K562 (cell line): ENCODE measurements at regions not wholly inside any gene's neighbourhood (a gene's known extent, or its start where the extent isn't known, plus 50 kb on each side); places are given as distances from the start of the nearest gene placed in this dataset.
"Not testable (repeated sequence)": the region's sequence is repeated elsewhere in the genome, so short reads cannot be mapped to it uniquely, and the experiment has no call there.

ENCODE experiments used
- ATAC-seq: fragments of 200-7000 bp; cut with Tn5 transposase; 3 replicates; pipeline ENCODE4 v1.9.1; 2020; ENCODE audit warnings: moderate library complexity
- BruUV-seq: library from RNA; stranded (reverse); fragments of 400-500 nt; replicated peaks from 2 replicates; lab custom pipeline; 2021; lab: Mats Ljungman, UMichigan
- CTCF ChIA-PET: fragments of 300-600 bp; formaldehyde crosslinking; extraction: SDS; loops from one replicate; lab custom pipeline; 2021; ENCODE audit warnings: low intra/inter-chr PET ratio; lab: Yijun Ruan, JAX
- POLR2A ChIA-PET: fragments of 300-600, 350-650 bp; sonication (Branson Sonifier 250); formaldehyde crosslinking; extraction: SDS; loops from one replicate; lab custom pipeline; 2021; ENCODE audit warnings: antibody characterized with exemption, inconsistent platforms; lab: Yijun Ruan, JAX
- DNase-seq, 4 experiments: peaks; one replicate each; pipeline versions ENCODE4 v3.0.0 to v3.0.0-alpha.2; 2011 to 2018; ENCODE audit warnings: low spot score in 3 of 4, mixed read lengths in 3 of 4; ENCODE audit errors: extremely low read depth in 1 of 4
- FAIRE-seq: peaks from 2 replicates; lab custom pipeline; 2011; peaks lifted over from hg19 to GRCh38; lab: Jason Lieb, UNC
- H2AFZ ChIP-seq: 2 replicates; pipeline ENCODE4 v1.6.0; 2011; ENCODE audit warnings: low read depth, low read length, control low read depth, inconsistent platforms
- H3K27ac ChIP-seq: fragments of 200-600 bp; 3 replicates; pipeline ENCODE4 v1.8.0; 2011; ENCODE audit warnings: low read depth, mild to moderate bottlenecking, control low read depth, inconsistent platforms, low read length, moderate library complexity, mixed read lengths; ENCODE audit errors: extremely low read depth
- H3K27me3 ChIP-seq, 2 experiments: fragments of 300-600 bp in 1 of 2; 2 replicates in 1 of 2; 3 replicates in 1 of 2; pipeline versions ENCODE4 v1.6.0 to v1.8.0; 2011; ENCODE audit warnings: inconsistent platforms in 2 of 2, low read length in 2 of 2, mild to moderate bottlenecking in 1 of 2, mixed read lengths in 1 of 2, moderate library complexity in 1 of 2; ENCODE audit not compliant: control insufficient read depth in 2 of 2, insufficient read depth in 2 of 2
- H3K36me3 ChIP-seq: fragments of 300-600 bp; 3 replicates; pipeline ENCODE4 v1.8.0; 2011; ENCODE audit warnings: mild to moderate bottlenecking, low read length, inconsistent platforms; ENCODE audit not compliant: control insufficient read depth, insufficient read depth
- H3K4me1 ChIP-seq, 2 experiments: fragments of 200-600 bp in 1 of 2; replicated peaks in 1 of 2; 2 replicates in 1 of 2; 3 replicates in 1 of 2; pipeline versions ENCODE4 v1.5.1 to v1.8.0; 2011; ENCODE audit warnings: inconsistent platforms in 2 of 2, low read length in 2 of 2, mild to moderate bottlenecking in 1 of 2, mixed read lengths in 1 of 2, moderate library complexity in 1 of 2; ENCODE audit not compliant: control insufficient read depth in 2 of 2, insufficient read depth in 2 of 2
- H3K4me2 ChIP-seq: 2 replicates; pipeline ENCODE4 v1.6.1; 2011; ENCODE audit warnings: low read length, control low read depth, inconsistent platforms, mixed read lengths; ENCODE audit not compliant: insufficient read depth
- H3K4me3 ChIP-seq: fragments of 200-600 bp; sonication (generic), shearing (Covaris generic); 2 replicates; pipeline ENCODE4 v1.5.1; 2016; ENCODE audit warnings: control low read depth, inconsistent platforms
- H3K79me2 ChIP-seq: fragments of 200-600 bp; 3 replicates; pipeline ENCODE4 v1.8.0; 2011; ENCODE audit warnings: low read length, inconsistent platforms; ENCODE audit not compliant: control insufficient read depth, insufficient read depth
- H3K9ac ChIP-seq, 2 experiments: 2 replicates each; pipeline versions ENCODE4 v1.6.0 to v1.6.1; 2011; ENCODE audit warnings: low read depth in 2 of 2, low read length in 2 of 2, control low read depth in 1 of 2, inconsistent platforms in 1 of 2, mild to moderate bottlenecking in 1 of 2, mixed read lengths in 1 of 2; ENCODE audit not compliant: insufficient read depth in 1 of 2
- H3K9me1 ChIP-seq: one replicate; pipeline ENCODE4 v1.6.0; 2011; ENCODE audit warnings: inconsistent platforms, mild to moderate bottlenecking, low read length, moderate library complexity; ENCODE audit not compliant: control insufficient read depth, insufficient read depth
- H3K9me3 ChIP-seq: replicated peaks from 2 replicates; pipeline ENCODE4 v1.5.1; 2011; ENCODE audit warnings: low read depth, low read length, inconsistent platforms; ENCODE audit not compliant: control insufficient read depth, insufficient read depth
- H4K20me1 ChIP-seq: replicated peaks from 2 replicates; pipeline ENCODE4 v1.6.1; 2011; ENCODE audit warnings: low read length, inconsistent platforms, mixed read lengths; ENCODE audit not compliant: control insufficient read depth, insufficient read depth
- WGBS: fragments of 100-300 bp; shearing (Covaris generic); methylation state at CpG from one replicate; pipeline ENCODE4 v1.1.6; 2016; ENCODE audit warnings: low coverage, mixed read lengths; ENCODE audit not compliant: insufficient coverage; ENCODE audit errors: missing lambda C conversion rate; 5-methylcytosine and 5-hydroxymethylcytosine counted together
- in situ Hi-C: fragments of 300-500 bp; cut with MboI; formaldehyde crosslinking; loops from 4 replicates; pipeline ENCODE4 v1.15.0; 2018; ENCODE audit warnings: inconsistent platforms, mixed read lengths
- intact Hi-C: fragments of 100-400 bp; cut with micrococcal nuclease; formaldehyde crosslinking; loops from 2 replicates; pipeline ENCODE4 v1.14.2; 2022

GRCh38 chr13:52303098-52303497 lies 102.9 kb downstream of the THSD1 start:
- H3K36me3 ChIP-seq, H3K4me1 ChIP-seq, POLR2A ChIA-PET, H3K79me2 ChIP-seq, H3K27ac ChIP-seq, FAIRE-seq, intact Hi-C loops, H3K4me3 ChIP-seq, H4K20me1 ChIP-seq, CTCF ChIA-PET, H2AFZ ChIP-seq, H3K4me2 ChIP-seq, ATAC-seq, DNase-seq, H3K9me1 ChIP-seq, H3K9me3 ChIP-seq, H3K27me3 ChIP-seq, H3K9ac ChIP-seq, BruUV-seq: not testable (repeated sequence)
- in situ Hi-C loops, result loop anchor here (5.0 kb wide), 1 partner anchor 204 kb away; no protein-coding TSS in a partner anchor
- 63% methylated on average over 1 of the region's 1 CpG for WGBS

- DNase-seq, CTCF ChIA-PET, intact Hi-C loops, BruUV-seq, H4K20me1 ChIP-seq, POLR2A ChIA-PET, H2AFZ ChIP-seq, H3K9me3 ChIP-seq, H3K27ac ChIP-seq, H3K4me3 ChIP-seq, H3K9ac ChIP-seq, FAIRE-seq, H3K4me2 ChIP-seq, H3K36me3 ChIP-seq, H3K4me1 ChIP-seq, H3K27me3 ChIP-seq, H3K9me1 ChIP-seq, H3K79me2 ChIP-seq, ATAC-seq: not testable (repeated sequence)
- in situ Hi-C loops, result loop anchor here (5.0 kb wide), 1 partner anchor 205 kb away; no protein-coding TSS in a partner anchor
- no CpG with 5 or more reads among the region's 6 CpGs for WGBS
Observed at GRCh38 chr13:52302688-52303087, 103.3 kb downstream of the THSD1 start.

GRCh38 chr13:52301810-52302400 lies 104.1 kb downstream of the THSD1 start:
- H3K4me3 ChIP-seq, H3K4me1 ChIP-seq, H3K9me1 ChIP-seq, H2AFZ ChIP-seq, H3K4me2 ChIP-seq, H3K9me3 ChIP-seq, CTCF ChIA-PET, H3K79me2 ChIP-seq, H3K27me3 ChIP-seq, ATAC-seq, H4K20me1 ChIP-seq, FAIRE-seq, H3K27ac ChIP-seq, H3K36me3 ChIP-seq, H3K9ac ChIP-seq, BruUV-seq, POLR2A ChIA-PET, intact Hi-C loops, DNase-seq: not testable (repeated sequence)
- in situ Hi-C loops, result loop anchor here (5.0 kb wide), 1 partner anchor 205 kb away; no protein-coding TSS in a partner anchor
- 33% methylated on average over 1 of the region's 4 CpGs for WGBS

DNA sequence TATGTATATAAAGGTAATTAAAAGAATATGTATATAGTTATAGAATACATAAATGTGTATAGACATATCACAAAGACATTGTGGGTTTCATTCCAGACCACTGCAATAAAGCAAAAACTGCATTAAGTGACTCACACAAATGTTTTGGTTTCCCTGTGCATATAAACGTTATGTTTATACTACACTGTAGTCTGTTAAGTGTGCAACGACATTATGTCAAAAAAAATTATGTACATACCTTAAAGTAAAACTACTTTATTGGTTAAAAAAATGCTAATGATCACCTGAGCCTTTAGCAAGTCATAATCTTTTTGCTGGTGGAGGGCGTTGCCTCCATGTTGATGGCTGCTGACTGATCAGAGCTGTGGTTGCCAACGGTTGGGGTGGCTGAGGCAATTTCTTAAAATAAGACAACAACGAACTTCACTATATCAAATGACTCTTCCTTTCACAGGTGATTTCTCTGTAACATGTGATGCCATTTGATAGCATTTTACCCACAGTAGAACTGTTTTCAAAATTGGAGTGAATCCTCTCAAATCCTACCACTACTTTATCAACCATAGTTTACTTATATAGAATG lies 107.8 kb downstream of the THSD1 start:
- CTCF ChIA-PET, H3K4me2 ChIP-seq, H3K4me1 ChIP-seq, H3K9ac ChIP-seq, H3K36me3 ChIP-seq, intact Hi-C loops, H3K27me3 ChIP-seq, H3K4me3 ChIP-seq, H2AFZ ChIP-seq, H3K9me3 ChIP-seq, H4K20me1 ChIP-seq, H3K9me1 ChIP-seq, BruUV-seq, POLR2A ChIA-PET, H3K79me2 ChIP-seq, in situ Hi-C loops, H3K27ac ChIP-seq: not testable (repeated sequence)
- FAIRE-seq, result peak; percentile 62
- WGBS, result 15% methylated on average over 3 of the region's 5 CpGs
- peak in 1 of 4 experiments; percentile 2 for DNase-seq
- peak; percentile 50; the same call in 1 of the 3 replicates for ATAC-seq
